ENCODE measurements at regions not wholly inside any gene's neighbourhood (a gene's known extent, or its start where the extent isn't known, plus 50 kb on each side); places are given as distances from the start of the nearest gene placed in this dataset.

DNA sequence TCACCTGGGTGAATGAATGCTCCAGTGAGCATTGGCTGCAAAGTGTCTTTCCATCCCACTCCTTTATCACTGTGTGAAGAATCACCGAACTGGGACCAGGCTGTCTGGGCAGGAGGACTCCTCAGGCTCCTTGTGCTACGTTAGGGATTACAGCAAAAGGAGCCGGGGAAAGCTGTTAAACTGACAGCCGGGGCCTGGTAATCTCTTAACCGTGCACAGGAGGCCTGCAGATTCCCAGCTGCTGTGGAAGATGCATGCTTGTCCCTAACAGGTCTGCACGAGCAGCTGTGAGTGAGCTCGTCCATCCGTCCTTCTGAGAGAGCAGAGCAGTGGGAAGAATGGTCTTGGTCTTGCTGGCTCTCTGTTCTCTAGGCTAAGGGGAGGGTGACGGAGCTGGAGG, 231.5 kb downstream of the AACS start:
- no peak for TF ChIP-seq POLR2AphosphoS5 (IDR thresholded peaks at IDR 0.05; ENCODE audit: low read depth)
- TF ChIP-seq, protein P1, sequence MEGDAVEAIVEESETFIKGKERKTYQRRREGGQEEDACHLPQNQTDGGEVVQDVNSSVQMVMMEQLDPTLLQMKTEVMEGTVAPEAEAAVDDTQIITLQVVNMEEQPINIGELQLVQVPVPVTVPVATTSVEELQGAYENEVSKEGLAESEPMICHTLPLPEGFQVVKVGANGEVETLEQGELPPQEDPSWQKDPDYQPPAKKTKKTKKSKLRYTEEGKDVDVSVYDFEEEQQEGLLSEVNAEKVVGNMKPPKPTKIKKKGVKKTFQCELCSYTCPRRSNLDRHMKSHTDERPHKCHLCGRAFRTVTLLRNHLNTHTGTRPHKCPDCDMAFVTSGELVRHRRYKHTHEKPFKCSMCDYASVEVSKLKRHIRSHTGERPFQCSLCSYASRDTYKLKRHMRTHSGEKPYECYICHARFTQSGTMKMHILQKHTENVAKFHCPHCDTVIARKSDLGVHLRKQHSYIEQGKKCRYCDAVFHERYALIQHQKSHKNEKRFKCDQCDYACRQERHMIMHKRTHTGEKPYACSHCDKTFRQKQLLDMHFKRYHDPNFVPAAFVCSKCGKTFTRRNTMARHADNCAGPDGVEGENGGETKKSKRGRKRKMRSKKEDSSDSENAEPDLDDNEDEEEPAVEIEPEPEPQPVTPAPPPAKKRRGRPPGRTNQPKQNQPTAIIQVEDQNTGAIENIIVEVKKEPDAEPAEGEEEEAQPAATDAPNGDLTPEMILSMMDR (IDR thresholded peaks at IDR 0.05; ENCODE audit: insufficient read depth, low read length) = no peak
- TF ChIP-seq, protein P2, sequence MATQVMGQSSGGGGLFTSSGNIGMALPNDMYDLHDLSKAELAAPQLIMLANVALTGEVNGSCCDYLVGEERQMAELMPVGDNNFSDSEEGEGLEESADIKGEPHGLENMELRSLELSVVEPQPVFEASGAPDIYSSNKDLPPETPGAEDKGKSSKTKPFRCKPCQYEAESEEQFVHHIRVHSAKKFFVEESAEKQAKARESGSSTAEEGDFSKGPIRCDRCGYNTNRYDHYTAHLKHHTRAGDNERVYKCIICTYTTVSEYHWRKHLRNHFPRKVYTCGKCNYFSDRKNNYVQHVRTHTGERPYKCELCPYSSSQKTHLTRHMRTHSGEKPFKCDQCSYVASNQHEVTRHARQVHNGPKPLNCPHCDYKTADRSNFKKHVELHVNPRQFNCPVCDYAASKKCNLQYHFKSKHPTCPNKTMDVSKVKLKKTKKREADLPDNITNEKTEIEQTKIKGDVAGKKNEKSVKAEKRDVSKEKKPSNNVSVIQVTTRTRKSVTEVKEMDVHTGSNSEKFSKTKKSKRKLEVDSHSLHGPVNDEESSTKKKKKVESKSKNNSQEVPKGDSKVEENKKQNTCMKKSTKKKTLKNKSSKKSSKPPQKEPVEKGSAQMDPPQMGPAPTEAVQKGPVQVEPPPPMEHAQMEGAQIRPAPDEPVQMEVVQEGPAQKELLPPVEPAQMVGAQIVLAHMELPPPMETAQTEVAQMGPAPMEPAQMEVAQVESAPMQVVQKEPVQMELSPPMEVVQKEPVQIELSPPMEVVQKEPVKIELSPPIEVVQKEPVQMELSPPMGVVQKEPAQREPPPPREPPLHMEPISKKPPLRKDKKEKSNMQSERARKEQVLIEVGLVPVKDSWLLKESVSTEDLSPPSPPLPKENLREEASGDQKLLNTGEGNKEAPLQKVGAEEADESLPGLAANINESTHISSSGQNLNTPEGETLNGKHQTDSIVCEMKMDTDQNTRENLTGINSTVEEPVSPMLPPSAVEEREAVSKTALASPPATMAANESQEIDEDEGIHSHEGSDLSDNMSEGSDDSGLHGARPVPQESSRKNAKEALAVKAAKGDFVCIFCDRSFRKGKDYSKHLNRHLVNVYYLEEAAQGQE (IDR thresholded peaks at IDR 0.05; ENCODE audit: insufficient replicate concordance, low read depth) = no peak

Data from HL-60 (cell line).